Ascending aorta (tissue), 2 donors: ENCODE measurements at regions not wholly inside any gene's neighbourhood (a gene's known extent, or its start where the extent isn't known, plus 50 kb on each side); places are given as distances from the start of the nearest gene placed in this dataset.
"Not testable (repeated sequence)": the region's sequence is repeated elsewhere in the genome, so short reads cannot be mapped to it uniquely, and the experiment has no call there.

Experiments used
- DNase-seq, 2 donors: peaks; one replicate each; pipeline ENCODE4 v3.0.0-alpha.2; 2019; ENCODE audit warnings: low spot score in 2 of 2
- H3K27ac ChIP-seq, 2 donors: fragments of 200-600 bp; sonication (generic); one replicate each; pipeline ENCODE4 v1.5.1; 2016 to 2017; ENCODE audit warnings: mild to moderate bottlenecking in 1 of 2
- H3K27me3 ChIP-seq: fragments of 200-600 bp; sonication (generic); one replicate; pipeline ENCODE4 v1.5.1; 2017
- H3K36me3 ChIP-seq, 2 donors: fragments of 200-600 bp; sonication (generic); one replicate each; pipeline ENCODE4 v1.5.1; 2016
- H3K4me1 ChIP-seq, 2 donors: fragments of 200-600 bp; sonication (generic); one replicate each; pipeline ENCODE4 v1.5.1; 2016 to 2017; ENCODE audit warnings: mild to moderate bottlenecking in 1 of 2
- H3K4me3 ChIP-seq, 2 donors: fragments of 200-600 bp; sonication (generic); one replicate each; pipeline ENCODE4 v1.5.1; 2016 to 2017; ENCODE audit warnings: mild to moderate bottlenecking in 1 of 2
- H3K9me3 ChIP-seq, 2 donors: fragments of 200-600 bp; sonication (generic); one replicate each; pipeline ENCODE4 v1.5.1; 2016
- intact Hi-C: fragments of 100-400 bp; cut with DNase I; formaldehyde crosslinking; loops from one replicate; pipeline ENCODE4 v1.15.1; 2023
- TF ChIP-seq, protein P1 (sequence below), 3 experiments: fragments of 200-600 bp in 2 of 3; fragments of 450-650 bp in 1 of 3; sonication (generic) in 2 of 3; IDR thresholded peaks; one replicate each; pipeline ENCODE4 v1.5.1; 2016 to 2019; ENCODE audit warnings: antibody characterized with exemption in 3 of 3, mild to moderate bottlenecking in 1 of 3, moderate library complexity in 1 of 3

DNA sequence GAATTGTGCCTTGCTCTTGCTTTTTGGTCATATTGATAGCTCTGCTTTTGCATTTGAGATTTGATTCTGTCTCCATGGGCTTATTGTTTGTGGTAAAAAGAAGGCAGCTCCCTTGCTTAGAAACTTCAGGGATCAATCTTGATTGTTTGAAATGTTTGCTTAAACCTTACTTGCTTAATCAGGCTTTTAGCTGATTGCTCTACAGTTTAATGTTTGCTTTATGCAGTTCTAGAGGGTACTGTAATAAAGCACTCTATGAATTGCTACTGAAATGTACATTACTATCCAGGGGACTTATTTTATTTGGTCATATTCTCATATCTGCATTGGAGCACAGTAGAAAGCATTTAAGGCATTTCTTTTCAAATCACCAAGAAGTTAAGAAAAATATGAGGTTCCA lies 545.4 kb upstream of the HS3ST5 start:
- intact Hi-C loops: no loop called here
- H3K27me3 ChIP-seq: no peaks in the 10 kb centered on the region
- H3K4me1 ChIP-seq: no peaks in the 10 kb centered on the region
- TF ChIP-seq, protein P1, sequence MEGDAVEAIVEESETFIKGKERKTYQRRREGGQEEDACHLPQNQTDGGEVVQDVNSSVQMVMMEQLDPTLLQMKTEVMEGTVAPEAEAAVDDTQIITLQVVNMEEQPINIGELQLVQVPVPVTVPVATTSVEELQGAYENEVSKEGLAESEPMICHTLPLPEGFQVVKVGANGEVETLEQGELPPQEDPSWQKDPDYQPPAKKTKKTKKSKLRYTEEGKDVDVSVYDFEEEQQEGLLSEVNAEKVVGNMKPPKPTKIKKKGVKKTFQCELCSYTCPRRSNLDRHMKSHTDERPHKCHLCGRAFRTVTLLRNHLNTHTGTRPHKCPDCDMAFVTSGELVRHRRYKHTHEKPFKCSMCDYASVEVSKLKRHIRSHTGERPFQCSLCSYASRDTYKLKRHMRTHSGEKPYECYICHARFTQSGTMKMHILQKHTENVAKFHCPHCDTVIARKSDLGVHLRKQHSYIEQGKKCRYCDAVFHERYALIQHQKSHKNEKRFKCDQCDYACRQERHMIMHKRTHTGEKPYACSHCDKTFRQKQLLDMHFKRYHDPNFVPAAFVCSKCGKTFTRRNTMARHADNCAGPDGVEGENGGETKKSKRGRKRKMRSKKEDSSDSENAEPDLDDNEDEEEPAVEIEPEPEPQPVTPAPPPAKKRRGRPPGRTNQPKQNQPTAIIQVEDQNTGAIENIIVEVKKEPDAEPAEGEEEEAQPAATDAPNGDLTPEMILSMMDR (IDR thresholded peaks at IDR 0.05): no peak
- no peaks in the 10 kb centered on the region for H3K36me3 ChIP-seq
- DNase-seq: no peak
- no peak overlapping the region for H3K4me3 ChIP-seq
- H3K9me3 ChIP-seq: no peaks in the 10 kb centered on the region
- H3K27ac ChIP-seq: no peak overlapping the region

DNA sequence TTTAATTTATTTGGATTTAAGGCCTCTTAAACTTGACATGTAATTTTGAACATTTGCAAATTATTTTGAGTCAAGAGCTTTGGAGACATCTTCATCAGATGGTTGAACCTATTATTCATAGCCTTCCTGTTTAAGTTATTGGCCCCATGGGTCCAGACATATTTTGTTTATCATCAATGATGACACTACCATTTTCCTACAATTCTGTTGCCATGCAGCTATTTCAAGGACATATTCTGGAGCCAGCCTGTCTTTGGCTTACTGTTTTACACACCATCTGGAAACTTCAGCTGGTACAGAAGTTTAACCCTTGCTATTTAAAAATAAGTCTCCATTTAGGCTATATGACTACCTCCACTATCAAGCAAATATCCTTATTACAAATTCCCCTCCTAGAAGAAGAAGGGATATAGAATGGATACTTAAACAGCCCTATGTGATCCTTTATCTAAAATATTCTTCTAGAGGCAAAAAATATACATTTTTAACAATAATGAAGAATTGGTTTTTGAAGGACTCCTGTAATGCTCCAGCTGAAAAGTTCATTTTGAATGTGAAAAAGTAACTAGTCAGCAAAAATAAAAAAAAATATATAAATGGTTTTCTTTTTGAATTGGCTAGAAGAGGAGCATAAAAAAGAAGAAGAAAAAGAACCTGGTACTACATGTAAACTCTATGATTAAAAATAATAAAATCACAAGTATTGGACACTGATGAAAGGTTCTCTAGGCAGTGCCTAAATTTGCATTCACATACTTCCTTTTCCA lies 544.0 kb upstream of the HS3ST5 start:
- DNase-seq: no peak
- no peaks in the 10 kb centered on the region for H3K36me3 ChIP-seq
- intact Hi-C loops: no loop called here
- no peaks in the 10 kb centered on the region for H3K9me3 ChIP-seq
- no peaks in the 10 kb centered on the region for H3K27me3 ChIP-seq
- no peak overlapping the region for H3K27ac ChIP-seq
- TF ChIP-seq, protein P1 (IDR thresholded peaks at IDR 0.05): no peak
- no peak overlapping the region for H3K4me3 ChIP-seq
- no peaks in the 10 kb centered on the region for H3K4me1 ChIP-seq

DNA sequence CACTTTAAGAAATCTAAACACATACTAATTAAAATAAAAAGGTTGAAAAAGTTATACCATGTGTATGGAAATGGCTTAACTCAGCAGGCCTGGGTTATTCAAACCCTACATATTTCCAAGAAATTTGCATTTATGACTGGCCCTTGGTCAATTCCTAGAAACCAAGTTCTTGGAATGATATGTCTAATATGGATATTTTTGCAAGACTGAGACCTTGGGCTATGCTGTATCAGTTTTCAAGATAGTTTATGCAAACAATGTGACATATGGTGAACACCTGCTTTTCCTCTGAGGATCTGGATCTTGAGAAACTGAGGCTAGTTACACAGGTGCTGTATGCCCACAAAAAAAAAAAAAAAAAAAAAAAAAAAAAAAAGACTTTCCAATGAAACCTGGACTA lies 536.9 kb upstream of the HS3ST5 start:
- DNase-seq: no peak

DNA sequence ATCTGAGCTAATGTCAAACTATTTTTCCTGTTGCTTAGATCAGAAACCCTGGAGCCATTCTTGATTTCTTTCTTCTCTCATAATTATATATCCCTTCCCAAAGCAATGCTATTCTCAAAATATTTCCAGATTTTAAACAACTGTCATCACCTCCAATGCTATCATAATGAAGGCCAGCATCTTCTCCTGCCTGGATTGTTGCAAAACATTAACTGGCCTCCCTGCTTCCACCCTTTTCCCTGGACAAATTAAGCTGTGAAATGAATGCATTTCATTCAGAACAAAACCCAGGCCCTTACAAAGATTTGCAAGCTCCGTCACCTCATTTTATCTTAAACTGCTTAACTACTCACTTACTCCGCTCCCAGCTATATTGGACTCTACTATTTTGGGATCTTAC lies 535.3 kb upstream of the HS3ST5 start:
- intact Hi-C loops: no loop called here
- Histone ChIP-seq H3K4me1 (no peaks in the 10 kb centered on the region), H3K36me3 (no peaks in the 10 kb centered on the region), H3K9me3 (no peaks in the 10 kb centered on the region), H3K4me3 (no peak overlapping the region), H3K27ac (no peak overlapping the region), H3K27me3 (no peaks in the 10 kb centered on the region)
- no peak for DNase-seq
- TF ChIP-seq, protein P1 (IDR thresholded peaks at IDR 0.05): no peak

More for the DNA sequence above, 536.9 kb upstream of the HS3ST5 start:
- intact Hi-C loops: no loop called here
- H3K27ac ChIP-seq: no peak overlapping the region
- no peaks in the 10 kb centered on the region for H3K36me3 ChIP-seq
- TF ChIP-seq, protein P1 (IDR thresholded peaks at IDR 0.05): no peak
- no peaks in the 10 kb centered on the region for H3K4me1 ChIP-seq
- no peaks in the 10 kb centered on the region for H3K9me3 ChIP-seq
- H3K4me3 ChIP-seq: no peak overlapping the region
- no peaks in the 10 kb centered on the region for H3K27me3 ChIP-seq

DNA sequence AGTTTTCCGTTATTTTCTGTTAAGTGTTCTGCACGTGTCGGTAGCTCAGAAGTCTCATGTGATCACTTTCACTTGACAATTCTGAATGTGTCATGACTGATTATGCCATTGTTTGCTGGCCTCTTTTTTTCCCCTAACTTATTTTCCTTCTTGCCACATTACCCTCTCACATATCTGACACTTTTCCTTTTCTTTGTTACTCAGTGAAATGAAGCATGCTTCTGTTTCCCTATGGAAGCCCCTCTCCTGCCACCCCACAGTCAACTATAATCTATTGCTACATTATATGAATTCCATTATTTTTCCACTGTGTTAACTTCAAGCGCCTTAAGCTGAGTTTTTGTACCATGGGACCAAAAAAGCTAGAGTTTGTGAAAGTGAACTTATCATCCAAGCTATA lies 531.6 kb upstream of the HS3ST5 start:
- Histone ChIP-seq H3K9me3 (no peaks in the 10 kb centered on the region), H3K27me3 (no peaks in the 10 kb centered on the region)
- DNase-seq: no peak

DNA sequence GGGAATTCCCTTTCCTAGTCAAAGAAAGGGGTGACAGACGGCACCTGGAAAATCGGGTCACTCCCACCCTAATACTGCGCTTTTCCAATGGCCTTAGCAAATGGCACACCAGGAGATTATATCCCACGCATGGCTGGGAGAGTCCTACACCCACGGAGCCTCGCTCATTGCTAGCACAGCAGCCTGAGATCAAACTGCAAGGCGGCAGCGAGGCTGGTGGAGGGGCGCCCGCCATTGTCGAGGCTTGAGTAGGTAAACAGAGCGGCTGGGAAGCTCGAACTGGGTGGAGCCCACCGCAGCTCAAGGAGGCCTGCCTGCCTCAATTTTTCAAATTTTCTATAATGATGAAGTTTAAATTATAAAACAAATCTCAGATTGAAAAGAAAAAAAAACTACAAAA lies 522.7 kb upstream of the HS3ST5 start:
- DNase-seq, intact Hi-C loops, H3K4me3 ChIP-seq, H3K9me3 ChIP-seq, H3K27me3 ChIP-seq, H3K36me3 ChIP-seq, H3K27ac ChIP-seq, H3K4me1 ChIP-seq: not testable (repeated sequence)

More for the DNA sequence above, 531.6 kb upstream of the HS3ST5 start:
- no peak overlapping the region for H3K27ac ChIP-seq
- TF ChIP-seq, protein P1 (IDR thresholded peaks at IDR 0.05): no peak
- no peak overlapping the region for H3K4me3 ChIP-seq
- H3K4me1 ChIP-seq: no peaks in the 10 kb centered on the region
- intact Hi-C loops: no loop called here
- no peaks in the 10 kb centered on the region for H3K36me3 ChIP-seq
